ENCODE measurements at regions not wholly inside any gene's neighbourhood (a gene's known extent, or its start where the extent isn't known, plus 50 kb on each side); places are given as distances from the start of the nearest gene placed in this dataset.

DNA sequence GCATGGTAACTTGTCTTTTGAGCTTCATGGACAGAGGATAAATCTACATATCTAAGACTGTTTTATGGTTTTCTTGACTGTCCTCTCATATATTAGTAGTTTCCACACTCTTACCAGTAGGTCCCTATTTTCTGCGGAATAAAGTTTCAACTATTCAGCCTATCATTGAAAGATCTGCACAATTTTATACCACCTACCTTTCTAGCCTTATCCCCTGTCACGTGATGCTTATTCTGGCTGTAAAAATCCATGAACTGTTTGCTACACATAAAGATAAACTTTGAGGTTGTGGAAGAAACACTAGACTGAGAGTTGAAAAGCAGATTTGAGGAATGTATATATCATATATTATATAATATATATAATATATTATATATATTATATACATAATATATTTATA is 423.8 kb downstream of the TENT5A start:
- TF ChIP-seq SIN3A (IDR thresholded peaks at IDR 0.05; ENCODE audit: borderline replicate concordance, insufficient read depth, low read length) (no peak), FOXP2 (optimal IDR thresholded peaks at IDR 0.05; ENCODE audit: borderline replicate concordance, extremely low read depth, extremely low read length, insufficient read depth) (no peak), POLR2AphosphoS5 (IDR thresholded peaks at IDR 0.05; ENCODE audit: low read depth, low read length) (no peak), TAF1 (IDR thresholded peaks at IDR 0.05; ENCODE audit: borderline replicate concordance, insufficient read depth, low read length) (no peak)
- TF ChIP-seq, protein P1, sequence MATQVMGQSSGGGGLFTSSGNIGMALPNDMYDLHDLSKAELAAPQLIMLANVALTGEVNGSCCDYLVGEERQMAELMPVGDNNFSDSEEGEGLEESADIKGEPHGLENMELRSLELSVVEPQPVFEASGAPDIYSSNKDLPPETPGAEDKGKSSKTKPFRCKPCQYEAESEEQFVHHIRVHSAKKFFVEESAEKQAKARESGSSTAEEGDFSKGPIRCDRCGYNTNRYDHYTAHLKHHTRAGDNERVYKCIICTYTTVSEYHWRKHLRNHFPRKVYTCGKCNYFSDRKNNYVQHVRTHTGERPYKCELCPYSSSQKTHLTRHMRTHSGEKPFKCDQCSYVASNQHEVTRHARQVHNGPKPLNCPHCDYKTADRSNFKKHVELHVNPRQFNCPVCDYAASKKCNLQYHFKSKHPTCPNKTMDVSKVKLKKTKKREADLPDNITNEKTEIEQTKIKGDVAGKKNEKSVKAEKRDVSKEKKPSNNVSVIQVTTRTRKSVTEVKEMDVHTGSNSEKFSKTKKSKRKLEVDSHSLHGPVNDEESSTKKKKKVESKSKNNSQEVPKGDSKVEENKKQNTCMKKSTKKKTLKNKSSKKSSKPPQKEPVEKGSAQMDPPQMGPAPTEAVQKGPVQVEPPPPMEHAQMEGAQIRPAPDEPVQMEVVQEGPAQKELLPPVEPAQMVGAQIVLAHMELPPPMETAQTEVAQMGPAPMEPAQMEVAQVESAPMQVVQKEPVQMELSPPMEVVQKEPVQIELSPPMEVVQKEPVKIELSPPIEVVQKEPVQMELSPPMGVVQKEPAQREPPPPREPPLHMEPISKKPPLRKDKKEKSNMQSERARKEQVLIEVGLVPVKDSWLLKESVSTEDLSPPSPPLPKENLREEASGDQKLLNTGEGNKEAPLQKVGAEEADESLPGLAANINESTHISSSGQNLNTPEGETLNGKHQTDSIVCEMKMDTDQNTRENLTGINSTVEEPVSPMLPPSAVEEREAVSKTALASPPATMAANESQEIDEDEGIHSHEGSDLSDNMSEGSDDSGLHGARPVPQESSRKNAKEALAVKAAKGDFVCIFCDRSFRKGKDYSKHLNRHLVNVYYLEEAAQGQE (IDR thresholded peaks at IDR 0.05; ENCODE audit: insufficient read depth in 1 of 2, low read depth in 2 of 2, low read length in 2 of 2) = no peak

DNA sequence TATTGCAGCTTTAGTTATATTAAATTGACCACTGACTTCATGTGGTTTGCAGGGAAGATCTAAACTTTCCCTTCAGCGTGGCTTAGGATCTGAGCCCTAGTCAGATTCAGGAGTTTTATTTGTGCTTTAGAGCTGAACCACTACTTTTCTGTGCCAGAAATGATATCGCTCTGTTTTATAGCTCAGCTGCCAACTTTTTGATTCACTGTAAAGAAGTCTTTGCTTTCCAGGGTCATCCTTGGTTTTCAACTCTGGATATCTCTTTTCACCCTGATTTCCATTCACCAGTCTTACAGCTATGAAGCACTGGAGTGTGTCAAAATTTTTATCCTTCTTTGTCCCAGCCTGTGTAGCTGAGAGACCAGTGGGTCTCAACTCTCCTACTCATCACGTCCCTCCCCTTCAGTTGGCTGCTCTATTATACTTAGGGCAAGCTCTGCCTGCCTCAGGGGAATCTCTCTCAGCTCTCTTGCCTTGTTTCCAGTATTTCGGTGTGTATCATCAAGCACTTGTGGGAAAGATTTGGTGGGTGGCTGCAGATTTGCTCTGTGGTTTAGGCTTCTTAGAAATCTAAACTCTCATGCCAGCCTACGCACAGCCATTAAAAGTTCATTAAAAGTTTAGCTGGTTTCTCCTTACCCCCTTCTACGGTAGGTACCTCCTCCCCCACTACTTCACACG is 425.5 kb downstream of the TENT5A start:
- TF ChIP-seq TAF1 (IDR thresholded peaks at IDR 0.05; ENCODE audit: borderline replicate concordance, insufficient read depth, low read length) (no peak), POLR2AphosphoS5 (IDR thresholded peaks at IDR 0.05; ENCODE audit: low read depth, low read length) (no peak), FOXP2 (optimal IDR thresholded peaks at IDR 0.05; ENCODE audit: borderline replicate concordance, extremely low read depth, extremely low read length, insufficient read depth) (no peak)

DNA sequence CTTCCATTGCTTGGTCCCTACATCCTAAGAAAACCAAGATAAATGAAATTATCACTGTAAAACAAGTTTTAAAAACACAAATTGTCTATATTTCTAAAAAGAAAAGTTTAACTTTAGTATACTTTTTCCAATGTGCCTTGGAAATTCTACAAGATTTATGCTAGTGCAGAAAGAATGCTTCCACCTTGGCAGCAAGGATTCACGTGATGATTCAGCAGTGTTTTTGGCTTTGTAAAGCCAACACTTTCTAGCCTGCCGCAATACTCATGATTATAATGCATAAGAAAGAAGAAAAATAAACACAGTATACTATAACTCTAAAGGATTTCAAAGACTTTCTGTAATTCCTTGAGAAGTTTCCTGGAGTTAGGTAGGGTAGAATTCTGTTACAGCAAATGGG is 442.7 kb downstream of the TENT5A start:
- no peak for TF ChIP-seq FOXP2 (optimal IDR thresholded peaks at IDR 0.05; ENCODE audit: borderline replicate concordance, extremely low read depth, extremely low read length, insufficient read depth)
- TF ChIP-seq POLR2AphosphoS5 (IDR thresholded peaks at IDR 0.05; ENCODE audit: low read depth, low read length) = no peak

DNA sequence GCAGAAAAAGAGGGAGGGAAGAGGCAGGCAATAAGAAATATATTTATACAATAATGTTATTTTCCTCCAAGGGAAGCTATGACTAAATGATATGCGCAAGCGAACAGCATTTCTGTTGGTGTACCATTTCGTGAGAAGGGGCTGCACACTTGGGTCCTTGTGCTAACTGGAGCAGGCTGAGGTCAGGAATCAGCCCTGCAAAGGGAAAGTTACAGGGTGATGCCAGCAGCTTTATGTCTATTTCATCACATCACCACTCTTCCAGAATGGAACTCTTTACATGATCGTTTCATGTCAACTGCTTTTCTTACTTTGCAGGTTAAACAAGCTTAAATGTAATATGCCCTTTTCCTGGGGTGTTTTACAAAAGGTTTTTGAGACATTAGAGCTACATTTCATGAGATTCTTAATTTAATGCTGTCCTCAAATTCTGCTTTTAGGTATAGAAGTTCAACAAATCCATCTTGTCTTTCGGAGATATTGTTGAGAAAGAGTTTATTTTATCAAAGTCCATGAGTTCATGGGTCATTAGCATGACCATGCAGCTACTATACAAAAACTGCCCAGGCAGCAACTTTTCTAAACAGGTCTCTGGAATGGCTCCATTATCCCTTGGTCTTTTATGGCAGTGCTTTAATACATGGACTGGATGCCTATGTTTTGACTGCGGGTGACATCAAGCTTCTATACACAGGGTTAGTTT is 443.8 kb downstream of the TENT5A start:
- TF ChIP-seq FOXP2 (optimal IDR thresholded peaks at IDR 0.05; ENCODE audit: borderline replicate concordance, extremely low read depth, extremely low read length, insufficient read depth) (no peak), TAF1 (IDR thresholded peaks at IDR 0.05; ENCODE audit: borderline replicate concordance, insufficient read depth, low read length) (no peak), SIN3A (IDR thresholded peaks at IDR 0.05; ENCODE audit: borderline replicate concordance, insufficient read depth, low read length) (no peak)
- TF ChIP-seq, protein P1 (IDR thresholded peaks at IDR 0.05; ENCODE audit: insufficient read depth in 1 of 2, low read depth in 2 of 2, low read length in 2 of 2) = no peak

GRCh38 chr6:81307651-81308214 is 444.7 kb downstream of the TENT5A start:
- TF ChIP-seq SIN3A (IDR thresholded peaks at IDR 0.05; ENCODE audit: borderline replicate concordance, insufficient read depth, low read length) (no peak), FOXP2 (optimal IDR thresholded peaks at IDR 0.05; ENCODE audit: borderline replicate concordance, extremely low read depth, extremely low read length, insufficient read depth) (no peak), TAF1 (IDR thresholded peaks at IDR 0.05; ENCODE audit: borderline replicate concordance, insufficient read depth, low read length) (no peak), POLR2AphosphoS5 (IDR thresholded peaks at IDR 0.05; ENCODE audit: low read depth, low read length) (no peak)
- TF ChIP-seq, protein P1 (IDR thresholded peaks at IDR 0.05; ENCODE audit: insufficient read depth in 1 of 2, low read depth in 2 of 2, low read length in 2 of 2) = no peak

DNA sequence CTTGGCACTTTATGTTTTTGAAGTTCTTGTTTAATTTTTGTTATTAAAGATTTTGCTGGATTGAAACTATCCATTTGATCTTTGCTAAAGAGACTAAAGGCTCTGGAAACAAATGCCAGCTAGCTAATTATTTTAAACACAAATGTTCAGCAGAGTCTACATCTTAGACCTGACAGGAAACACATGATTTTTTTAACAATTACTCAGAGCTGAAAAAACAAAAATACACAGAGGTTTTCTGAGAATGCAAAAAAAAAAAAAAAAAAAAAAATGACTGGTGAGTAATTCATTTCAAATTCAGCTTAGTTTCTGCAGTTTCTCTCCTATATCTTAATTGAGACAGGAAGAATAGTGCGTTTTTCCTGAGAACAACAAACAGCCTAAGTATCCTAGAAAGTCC is 448.0 kb downstream of the TENT5A start:
- TF ChIP-seq POLR2AphosphoS5 (IDR thresholded peaks at IDR 0.05; ENCODE audit: low read depth, low read length) (no peak), TAF1 (IDR thresholded peaks at IDR 0.05; ENCODE audit: borderline replicate concordance, insufficient read depth, low read length) (no peak), FOXP2 (optimal IDR thresholded peaks at IDR 0.05; ENCODE audit: borderline replicate concordance, extremely low read depth, extremely low read length, insufficient read depth) (no peak), SIN3A (IDR thresholded peaks at IDR 0.05; ENCODE audit: borderline replicate concordance, insufficient read depth, low read length) (no peak)
- TF ChIP-seq, protein P1 (IDR thresholded peaks at IDR 0.05; ENCODE audit: insufficient read depth in 1 of 2, low read depth in 2 of 2, low read length in 2 of 2) = no peak

Measured in PFSK-1 (cell line).